ENCODE measurements at regions not wholly inside any gene's neighbourhood (a gene's known extent, or its start where the extent isn't known, plus 50 kb on each side); places are given as distances from the start of the nearest gene placed in this dataset.

- H3K4me1 ChIP-seq (ENCODE audit: control insufficient read depth in 1 of 2, insufficient read depth in 2 of 2, low read length in 2 of 2): peaks cover 5 to 10% of the 10 kb centered on the region in 2 experiments; a peak in 3 of 4 replicates
- H4K20me1 ChIP-seq (ENCODE audit: insufficient read depth): no peaks in the 10 kb centered on the region
- H3K9me2 ChIP-seq (ENCODE audit: insufficient read depth): no peaks in the 10 kb centered on the region
- no peaks in the 10 kb centered on the region for H3K79me2 ChIP-seq (ENCODE audit: insufficient read depth, low read length)
- H3K27ac ChIP-seq (ENCODE audit: low read depth, low read length): no peak overlapping the region
- DNase-seq (ENCODE audit: low read depth, low spot score): no peak
- POLR2A ChIA-PET: no interaction called here
- no peaks in the 10 kb centered on the region for H3K36me3 ChIP-seq (ENCODE audit: control insufficient read depth in 1 of 2, insufficient read depth in 2 of 2, low read length in 2 of 2)
- no TSS peak for BruUV-seq (replicated peaks)
- no peak overlapping the region for H3K4me3 ChIP-seq (replicated peaks in 1 of 2; ENCODE audit: low read depth in 1 of 2, low read length in 2 of 2)
- no peaks in the 10 kb centered on the region for H3K27me3 ChIP-seq (ENCODE audit: insufficient read depth, low read length)
- no peak for ATAC-seq
- no peaks in the 10 kb centered on the region for H3K9me3 ChIP-seq (ENCODE audit: control insufficient read depth in 1 of 2, insufficient read depth in 1 of 2, low read depth in 1 of 2, low read length in 2 of 2)
- RAD21 ChIA-PET (ENCODE audit: low non-redundant PET in 1 of 2, low total read pairs in 2 of 2, uncharacterized antibody in 2 of 2, unreplicated experiment in 2 of 2): no interaction called here
- CTCF ChIA-PET: no interaction called here
- TF ChIP-seq REST (IDR thresholded peaks at IDR 0.05; ENCODE audit: low read depth) (no peak), SRF (IDR thresholded peaks at IDR 0.05; ENCODE audit: low read depth) (no peak), SIN3A (IDR thresholded peaks at IDR 0.05; ENCODE audit: low read depth) (no peak), EZH2phosphoT487 (IDR thresholded peaks at IDR 0.05; ENCODE audit: borderline replicate concordance) (no peak), ZNF274 (IDR thresholded peaks at IDR 0.05; ENCODE audit: low read depth, low read length) (no peak), TCF7L2 (IDR thresholded peaks at IDR 0.05; ENCODE audit: borderline replicate concordance, extremely low read depth, insufficient read depth, insufficient read length) (no peak), YY1 (IDR thresholded peaks at IDR 0.05; ENCODE audit: extremely low read depth, insufficient replicate concordance, low read depth, low read length) (no peak), POLR2A (IDR thresholded peaks at IDR 0.05; ENCODE audit: borderline replicate concordance, extremely low read depth, insufficient read depth, insufficient read length) (no peak), ZBTB33 (IDR thresholded peaks at IDR 0.05; ENCODE audit: extremely low read depth, insufficient replicate concordance, low read length) (no peak), CEBPB (IDR thresholded peaks at IDR 0.05; ENCODE audit: low read depth) (no peak), EGR1 (IDR thresholded peaks at IDR 0.05; ENCODE audit: low read depth) (no peak), JUND (IDR thresholded peaks at IDR 0.05) (no peak), SP1 (IDR thresholded peaks at IDR 0.05; ENCODE audit: low read depth) (no peak), CTCF (IDR thresholded peaks at IDR 0.05 in 2 of 3, conservative IDR thresholded peaks at IDR 0.05 in 1 of 3; ENCODE audit: borderline replicate concordance in 1 of 3, insufficient read depth in 1 of 3, low read depth in 2 of 3, low read length in 2 of 3) (no peak), ELF1 (IDR thresholded peaks at IDR 0.05; ENCODE audit: borderline replicate concordance, low read depth) (no peak), MAX (IDR thresholded peaks at IDR 0.05) (no peak), FOSL1 (IDR thresholded peaks at IDR 0.05; ENCODE audit: low read depth) (no peak), RAD21 (IDR thresholded peaks at IDR 0.05; ENCODE audit: low read depth) (no peak), CBX3 (IDR thresholded peaks at IDR 0.05; ENCODE audit: low read depth) (no peak)
- no peak overlapping the region for H2AFZ ChIP-seq (ENCODE audit: low read depth, low read length, poor library complexity, severe bottlenecking)
- intact Hi-C loops (cut with micrococcal nuclease): no loop called here
- H3K9ac ChIP-seq (ENCODE audit: low read length): no peak overlapping the region
- H3K4me2 ChIP-seq (ENCODE audit: low read length): no peak overlapping the region
Observed at GRCh38 chr7:21063106-21063505, 276.4 kb upstream of the SP8 start.

Data from HCT116 (cell line).